ENCODE measurements at regions not wholly inside any gene's neighbourhood (a gene's known extent, or its start where the extent isn't known, plus 50 kb on each side); places are given as distances from the start of the nearest gene placed in this dataset.
A peak's percentile ranks its signal among the peaks of the same experiment; 100 is the strongest.

DNA sequence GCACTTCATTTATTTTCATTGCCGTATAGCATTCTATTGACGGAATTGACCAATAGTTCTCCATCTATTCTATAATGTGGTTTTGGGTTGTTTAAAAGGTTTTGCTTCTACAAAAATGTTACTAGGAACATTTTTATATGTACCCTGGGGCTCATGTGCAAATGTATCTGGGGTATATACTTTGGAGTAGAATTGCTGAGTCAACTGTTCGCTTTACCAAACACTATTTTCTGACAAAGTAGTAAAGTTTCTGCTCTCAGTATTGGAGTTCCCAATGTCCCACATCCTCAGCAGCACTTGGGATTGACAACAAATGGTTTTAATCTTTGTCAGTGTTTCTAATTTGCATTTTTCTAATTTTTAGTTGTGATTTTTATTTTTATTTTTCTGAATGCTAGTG, 602.6 kb downstream of the MCTP2 start:
- ATAC-seq (no peak), FAIRE-seq (no peak), DNase-seq (ENCODE audit: low spot score) (no peak)
- ChIA-PET CTCF (ENCODE audit: low intra/inter-chr PET ratio, low total read pairs) (no interaction called here), POLR2A (no interaction called here)
- 68% methylated on average over 3 of the region's 3 CpGs for WGBS (ENCODE audit: low lambda C conversion rate)
- no TSS peak for BruUV-seq (replicated peaks)
- in situ Hi-C loops (cut with HindIII; ENCODE audit: extremely low pct_ligation_motif_present, low pct_unique_long_range_greater_than_20kb) = no loop called here
- no peak overlapping the region for H3K9ac ChIP-seq (ENCODE audit: insufficient read depth, low read depth, low read length)
- no peaks in the 10 kb centered on the region for H4K20me1 ChIP-seq (ENCODE audit: insufficient read depth, low read length)
- intact Hi-C loops (cut with micrococcal nuclease; ENCODE audit: unreplicated experiment) = loop anchor here (10.0 kb wide), 1 partner anchor 459 kb away; no protein-coding TSS in a partner anchor
- no peak overlapping the region for H3K27ac ChIP-seq (ENCODE audit: extremely low read length, insufficient read depth, low read length)
- H3K27me3 ChIP-seq (ENCODE audit: control insufficient read depth in 1 of 2, insufficient read depth in 2 of 2, low read length in 2 of 2) = no peaks in the 10 kb centered on the region
- H3K4me2 ChIP-seq (ENCODE audit: low read depth, low read length) = no peak overlapping the region
- no peaks in the 10 kb centered on the region for H3K36me3 ChIP-seq (replicated peaks in 1 of 2; ENCODE audit: control insufficient read depth in 1 of 2, insufficient read depth in 2 of 2, low read length in 2 of 2)
- H3K4me1 ChIP-seq (ENCODE audit: insufficient read depth, low read length) = no peaks in the 10 kb centered on the region
- no peaks in the 10 kb centered on the region for H3K79me2 ChIP-seq (ENCODE audit: insufficient read depth, low read length)
- H2AFZ ChIP-seq (ENCODE audit: low read length) = no peak overlapping the region
- H3K4me3 ChIP-seq (replicated peaks in 1 of 3; ENCODE audit: insufficient read depth in 1 of 3, low read depth in 2 of 3, low read length in 3 of 3) = no peak overlapping the region
- H3K9me3 ChIP-seq (ENCODE audit: low read length) = peaks cover 4% of the 10 kb centered on the region; the same call in 1 of the 2 replicates
- TF ChIP-seq ZNF296 (CRISPR knock-in tag; conservative IDR thresholded peaks at IDR 0.05) (no peak), MAFF (IDR thresholded peaks at IDR 0.05; ENCODE audit: low read depth, low read length) (peak; percentile 48; the same call in 1 of the 2 replicates), MAFK (conservative IDR thresholded peaks at IDR 0.05 in 1 of 2, IDR thresholded peaks at IDR 0.05 in 1 of 2; ENCODE audit: low read length in 2 of 2) (peak in 1 of 2 experiments; percentile 77; a peak in 3 of 4 replicates)

DNA sequence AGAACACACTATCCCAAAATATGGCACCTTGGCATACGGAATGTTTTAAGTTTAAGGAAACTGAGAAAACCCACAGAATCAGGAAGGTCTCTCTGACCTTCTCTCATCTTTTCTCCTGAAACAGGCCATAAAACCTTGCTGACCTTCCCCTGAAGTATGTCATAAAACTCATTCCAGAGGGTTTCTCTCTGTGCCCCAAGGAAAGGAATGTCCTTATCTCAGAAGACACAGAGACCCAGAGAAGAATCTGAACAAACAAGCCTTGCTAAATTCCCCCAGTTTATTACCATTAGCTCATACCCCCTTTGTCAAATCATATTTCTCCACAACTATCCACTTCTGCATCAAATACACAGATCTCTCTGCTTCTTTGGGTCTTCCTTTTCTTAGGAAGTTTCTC, 603.1 kb downstream of the MCTP2 start:
- Histone ChIP-seq H3K27ac (ENCODE audit: extremely low read length, insufficient read depth, low read length) (no peak overlapping the region), H4K20me1 (ENCODE audit: insufficient read depth, low read length) (no peaks in the 10 kb centered on the region), H3K79me2 (ENCODE audit: insufficient read depth, low read length) (no peaks in the 10 kb centered on the region), H3K9me3 (ENCODE audit: low read length) (peaks cover 4% of the 10 kb centered on the region; the same call in 1 of the 2 replicates), H3K4me1 (ENCODE audit: insufficient read depth, low read length) (no peaks in the 10 kb centered on the region), H3K27me3 (ENCODE audit: control insufficient read depth in 1 of 2, insufficient read depth in 2 of 2, low read length in 2 of 2) (no peaks in the 10 kb centered on the region), H3K36me3 (replicated peaks in 1 of 2; ENCODE audit: control insufficient read depth in 1 of 2, insufficient read depth in 2 of 2, low read length in 2 of 2) (no peaks in the 10 kb centered on the region), H3K9ac (ENCODE audit: insufficient read depth, low read depth, low read length) (no peak overlapping the region), H3K4me3 (replicated peaks in 1 of 3; ENCODE audit: insufficient read depth in 1 of 3, low read depth in 2 of 3, low read length in 3 of 3) (no peak overlapping the region), H2AFZ (ENCODE audit: low read length) (no peak overlapping the region), H3K4me2 (ENCODE audit: low read depth, low read length) (no peak overlapping the region)
- 0% methylated on average over 1 of the region's 1 CpG for WGBS (ENCODE audit: low lambda C conversion rate)
- BruUV-seq (replicated peaks) = no TSS peak
- POLR2A ChIA-PET = no interaction called here
- in situ Hi-C loops (cut with HindIII; ENCODE audit: extremely low pct_ligation_motif_present, low pct_unique_long_range_greater_than_20kb) = no loop called here
- intact Hi-C loops (cut with micrococcal nuclease; ENCODE audit: unreplicated experiment) = loop anchor here (10.0 kb wide), 1 partner anchor 460 kb away; no protein-coding TSS in a partner anchor
- ATAC-seq (no peak), DNase-seq (ENCODE audit: low spot score) (no peak), FAIRE-seq (no peak)
- CTCF ChIA-PET (ENCODE audit: low intra/inter-chr PET ratio, low total read pairs) = no interaction called here
- no peak for TF ChIP-seq CEBPG (CRISPR knock-in tag; IDR thresholded peaks at IDR 0.05)
- no peak for TF ChIP-seq BRD4 (CRISPR knock-in tag; IDR thresholded peaks at IDR 0.05)
- TF ChIP-seq NFE2L2 (IDR thresholded peaks at IDR 0.05; ENCODE audit: low read length) = no peak
- TF ChIP-seq, protein P1, sequence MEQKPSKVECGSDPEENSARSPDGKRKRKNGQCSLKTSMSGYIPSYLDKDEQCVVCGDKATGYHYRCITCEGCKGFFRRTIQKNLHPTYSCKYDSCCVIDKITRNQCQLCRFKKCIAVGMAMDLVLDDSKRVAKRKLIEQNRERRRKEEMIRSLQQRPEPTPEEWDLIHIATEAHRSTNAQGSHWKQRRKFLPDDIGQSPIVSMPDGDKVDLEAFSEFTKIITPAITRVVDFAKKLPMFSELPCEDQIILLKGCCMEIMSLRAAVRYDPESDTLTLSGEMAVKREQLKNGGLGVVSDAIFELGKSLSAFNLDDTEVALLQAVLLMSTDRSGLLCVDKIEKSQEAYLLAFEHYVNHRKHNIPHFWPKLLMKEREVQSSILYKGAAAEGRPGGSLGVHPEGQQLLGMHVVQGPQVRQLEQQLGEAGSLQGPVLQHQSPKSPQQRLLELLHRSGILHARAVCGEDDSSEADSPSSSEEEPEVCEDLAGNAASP (CRISPR knock-in tag; IDR thresholded peaks at IDR 0.05; ENCODE audit: borderline replicate concordance) = no peak
- TF ChIP-seq YY1 (IDR thresholded peaks at IDR 0.05; ENCODE audit: insufficient read depth, insufficient replicate concordance, low read depth, low read length) = no peak
- no peak for TF ChIP-seq ZNF484 (CRISPR knock-in tag; IDR thresholded peaks at IDR 0.05; ENCODE audit: borderline replicate concordance, low read depth)
- no peak for TF ChIP-seq SRF (IDR thresholded peaks at IDR 0.05; ENCODE audit: low read depth, low read length)
- TF ChIP-seq PHF5A (CRISPR knock-in tag; IDR thresholded peaks at IDR 0.05; ENCODE audit: low read depth, unreplicated experiment) = no peak
- no peak for TF ChIP-seq FOSL2 (CRISPR knock-in tag; IDR thresholded peaks at IDR 0.05)
- TF ChIP-seq, protein P2, sequence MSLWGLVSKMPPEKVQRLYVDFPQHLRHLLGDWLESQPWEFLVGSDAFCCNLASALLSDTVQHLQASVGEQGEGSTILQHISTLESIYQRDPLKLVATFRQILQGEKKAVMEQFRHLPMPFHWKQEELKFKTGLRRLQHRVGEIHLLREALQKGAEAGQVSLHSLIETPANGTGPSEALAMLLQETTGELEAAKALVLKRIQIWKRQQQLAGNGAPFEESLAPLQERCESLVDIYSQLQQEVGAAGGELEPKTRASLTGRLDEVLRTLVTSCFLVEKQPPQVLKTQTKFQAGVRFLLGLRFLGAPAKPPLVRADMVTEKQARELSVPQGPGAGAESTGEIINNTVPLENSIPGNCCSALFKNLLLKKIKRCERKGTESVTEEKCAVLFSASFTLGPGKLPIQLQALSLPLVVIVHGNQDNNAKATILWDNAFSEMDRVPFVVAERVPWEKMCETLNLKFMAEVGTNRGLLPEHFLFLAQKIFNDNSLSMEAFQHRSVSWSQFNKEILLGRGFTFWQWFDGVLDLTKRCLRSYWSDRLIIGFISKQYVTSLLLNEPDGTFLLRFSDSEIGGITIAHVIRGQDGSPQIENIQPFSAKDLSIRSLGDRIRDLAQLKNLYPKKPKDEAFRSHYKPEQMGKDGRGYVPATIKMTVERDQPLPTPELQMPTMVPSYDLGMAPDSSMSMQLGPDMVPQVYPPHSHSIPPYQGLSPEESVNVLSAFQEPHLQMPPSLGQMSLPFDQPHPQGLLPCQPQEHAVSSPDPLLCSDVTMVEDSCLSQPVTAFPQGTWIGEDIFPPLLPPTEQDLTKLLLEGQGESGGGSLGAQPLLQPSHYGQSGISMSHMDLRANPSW (CRISPR knock-in tag; IDR thresholded peaks at IDR 0.05; ENCODE audit: borderline replicate concordance) = no peak
- TF ChIP-seq, protein P3, sequence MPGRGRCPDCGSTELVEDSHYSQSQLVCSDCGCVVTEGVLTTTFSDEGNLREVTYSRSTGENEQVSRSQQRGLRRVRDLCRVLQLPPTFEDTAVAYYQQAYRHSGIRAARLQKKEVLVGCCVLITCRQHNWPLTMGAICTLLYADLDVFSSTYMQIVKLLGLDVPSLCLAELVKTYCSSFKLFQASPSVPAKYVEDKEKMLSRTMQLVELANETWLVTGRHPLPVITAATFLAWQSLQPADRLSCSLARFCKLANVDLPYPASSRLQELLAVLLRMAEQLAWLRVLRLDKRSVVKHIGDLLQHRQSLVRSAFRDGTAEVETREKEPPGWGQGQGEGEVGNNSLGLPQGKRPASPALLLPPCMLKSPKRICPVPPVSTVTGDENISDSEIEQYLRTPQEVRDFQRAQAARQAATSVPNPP (CRISPR knock-in tag; IDR thresholded peaks at IDR 0.05) = no peak
